Transverse colon (tissue), 4 donors: ENCODE measurements at regions not wholly inside any gene's neighbourhood (a gene's known extent, or its start where the extent isn't known, plus 50 kb on each side); places are given as distances from the start of the nearest gene placed in this dataset.

Experiments
- EP300 ChIP-seq: sonication (generic); formaldehyde crosslinking; IDR thresholded peaks from one replicate; pipeline ENCODE4 v1.6.1; 2017; ENCODE audit warnings: antibody characterized with exemption, low read depth
- POLR2A ChIP-seq: fragments of 450-650 bp; IDR thresholded peaks from one replicate; pipeline ENCODE4 v1.6.1; 2016; ENCODE audit warnings: antibody characterized with exemption, mild to moderate bottlenecking, moderate library complexity
- POLR2AphosphoS5 ChIP-seq, 3 donors: sonication (generic); formaldehyde crosslinking; IDR thresholded peaks; one replicate each; pipeline ENCODE4 v1.6.1; 2016; ENCODE audit warnings: antibody characterized with exemption in 3 of 3
- TF ChIP-seq, protein P1 (sequence below), 5 experiments: fragments of 200-600 bp in 3 of 5; fragments of 450-650 bp in 2 of 5; sonication (generic) in 3 of 5; IDR thresholded peaks; 1 replicate in 2 of 5; 2 replicates in 3 of 5; pipeline ENCODE4 v1.5.1; 2016 to 2017; ENCODE audit warnings: antibody characterized with exemption in 5 of 5, inconsistent platforms in 3 of 5, mild to moderate bottlenecking in 2 of 5, moderate library complexity in 1 of 5

- TF ChIP-seq, protein P1, sequence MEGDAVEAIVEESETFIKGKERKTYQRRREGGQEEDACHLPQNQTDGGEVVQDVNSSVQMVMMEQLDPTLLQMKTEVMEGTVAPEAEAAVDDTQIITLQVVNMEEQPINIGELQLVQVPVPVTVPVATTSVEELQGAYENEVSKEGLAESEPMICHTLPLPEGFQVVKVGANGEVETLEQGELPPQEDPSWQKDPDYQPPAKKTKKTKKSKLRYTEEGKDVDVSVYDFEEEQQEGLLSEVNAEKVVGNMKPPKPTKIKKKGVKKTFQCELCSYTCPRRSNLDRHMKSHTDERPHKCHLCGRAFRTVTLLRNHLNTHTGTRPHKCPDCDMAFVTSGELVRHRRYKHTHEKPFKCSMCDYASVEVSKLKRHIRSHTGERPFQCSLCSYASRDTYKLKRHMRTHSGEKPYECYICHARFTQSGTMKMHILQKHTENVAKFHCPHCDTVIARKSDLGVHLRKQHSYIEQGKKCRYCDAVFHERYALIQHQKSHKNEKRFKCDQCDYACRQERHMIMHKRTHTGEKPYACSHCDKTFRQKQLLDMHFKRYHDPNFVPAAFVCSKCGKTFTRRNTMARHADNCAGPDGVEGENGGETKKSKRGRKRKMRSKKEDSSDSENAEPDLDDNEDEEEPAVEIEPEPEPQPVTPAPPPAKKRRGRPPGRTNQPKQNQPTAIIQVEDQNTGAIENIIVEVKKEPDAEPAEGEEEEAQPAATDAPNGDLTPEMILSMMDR (IDR thresholded peaks at IDR 0.05) = no peak
- TF ChIP-seq POLR2A (no peak), EP300 (no peak), POLR2AphosphoS5 (IDR thresholded peaks at IDR 0.05) (no peak)
These were observed 233.6 kb downstream of the PCDH7 start for GRCh38 chr4:30953799-30954198.
